ENCODE measurements at regions not wholly inside any gene's neighbourhood (a gene's known extent, or its start where the extent isn't known, plus 50 kb on each side); places are given as distances from the start of the nearest gene placed in this dataset.

DNA sequence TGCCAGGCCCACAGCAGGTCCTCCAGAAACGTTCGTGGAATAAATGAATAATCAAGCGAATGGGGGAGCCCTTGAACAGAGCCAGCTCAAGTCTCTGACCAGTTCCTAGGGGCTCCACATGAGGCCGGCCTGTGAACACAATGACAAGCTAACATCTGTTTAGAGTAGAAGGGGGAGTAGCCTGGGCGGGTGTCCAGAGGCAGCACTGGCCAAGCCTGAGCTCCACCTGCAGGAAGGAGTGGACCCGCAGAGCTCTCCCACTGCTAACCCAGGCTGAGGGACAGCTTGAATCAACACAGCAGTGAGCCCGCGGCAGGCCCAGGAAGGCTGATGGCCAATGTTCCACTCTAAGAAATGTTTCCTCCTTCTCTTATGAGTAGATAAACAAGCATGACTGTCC, 234.8 kb upstream of the RAB6C start:
- Mint-ChIP-seq H3K4me3 (ENCODE audit: unreplicated experiment) (no peak overlapping the region), H3K9me3 (ENCODE audit: unreplicated experiment) (peaks cover 7% of the 10 kb centered on the region), H3K27me3 (ENCODE audit: unreplicated experiment) (peaks cover 2% of the 10 kb centered on the region), H3K36me3 (ENCODE audit: unreplicated experiment) (peaks cover 19% of the 10 kb centered on the region), H3K4me1 (ENCODE audit: low read depth, unreplicated experiment) (peaks cover 5% of the 10 kb centered on the region), H3K27ac (ENCODE audit: unreplicated experiment) (no peak overlapping the region)
- DNase-seq: no peak
- TF ChIP-seq, protein P1, sequence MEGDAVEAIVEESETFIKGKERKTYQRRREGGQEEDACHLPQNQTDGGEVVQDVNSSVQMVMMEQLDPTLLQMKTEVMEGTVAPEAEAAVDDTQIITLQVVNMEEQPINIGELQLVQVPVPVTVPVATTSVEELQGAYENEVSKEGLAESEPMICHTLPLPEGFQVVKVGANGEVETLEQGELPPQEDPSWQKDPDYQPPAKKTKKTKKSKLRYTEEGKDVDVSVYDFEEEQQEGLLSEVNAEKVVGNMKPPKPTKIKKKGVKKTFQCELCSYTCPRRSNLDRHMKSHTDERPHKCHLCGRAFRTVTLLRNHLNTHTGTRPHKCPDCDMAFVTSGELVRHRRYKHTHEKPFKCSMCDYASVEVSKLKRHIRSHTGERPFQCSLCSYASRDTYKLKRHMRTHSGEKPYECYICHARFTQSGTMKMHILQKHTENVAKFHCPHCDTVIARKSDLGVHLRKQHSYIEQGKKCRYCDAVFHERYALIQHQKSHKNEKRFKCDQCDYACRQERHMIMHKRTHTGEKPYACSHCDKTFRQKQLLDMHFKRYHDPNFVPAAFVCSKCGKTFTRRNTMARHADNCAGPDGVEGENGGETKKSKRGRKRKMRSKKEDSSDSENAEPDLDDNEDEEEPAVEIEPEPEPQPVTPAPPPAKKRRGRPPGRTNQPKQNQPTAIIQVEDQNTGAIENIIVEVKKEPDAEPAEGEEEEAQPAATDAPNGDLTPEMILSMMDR (IDR thresholded peaks at IDR 0.05; ENCODE audit: partially characterized antibody, unreplicated experiment): no peak

GRCh38 chr2:129747500-129748125, 231.9 kb upstream of the RAB6C start:
- Mint-ChIP-seq H3K36me3 (ENCODE audit: unreplicated experiment) (peaks cover 32% of the 10 kb centered on the region), H3K4me1 (ENCODE audit: low read depth, unreplicated experiment) (no peaks in the 10 kb centered on the region), H3K27ac (ENCODE audit: unreplicated experiment) (no peak overlapping the region), H3K27me3 (ENCODE audit: unreplicated experiment) (no peaks in the 10 kb centered on the region), H3K9me3 (ENCODE audit: unreplicated experiment) (peaks cover 3% of the 10 kb centered on the region), H3K4me3 (ENCODE audit: unreplicated experiment) (no peak overlapping the region)
- TF ChIP-seq, protein P1 (IDR thresholded peaks at IDR 0.05; ENCODE audit: partially characterized antibody, unreplicated experiment): no peak
- DNase-seq: no peak

GRCh38 chr2:129748250-129748649, 231.2 kb upstream of the RAB6C start:
- Mint-ChIP-seq H3K27ac (ENCODE audit: unreplicated experiment) (no peak overlapping the region), H3K4me3 (ENCODE audit: unreplicated experiment) (no peak overlapping the region), H3K9me3 (ENCODE audit: unreplicated experiment) (peaks cover 3% of the 10 kb centered on the region), H3K27me3 (ENCODE audit: unreplicated experiment) (no peaks in the 10 kb centered on the region), H3K4me1 (ENCODE audit: low read depth, unreplicated experiment) (peaks cover 4% of the 10 kb centered on the region), H3K36me3 (ENCODE audit: unreplicated experiment) (peaks cover 32% of the 10 kb centered on the region)
- TF ChIP-seq, protein P1 (IDR thresholded peaks at IDR 0.05; ENCODE audit: partially characterized antibody, unreplicated experiment): no peak
- DNase-seq: no peak

DNA sequence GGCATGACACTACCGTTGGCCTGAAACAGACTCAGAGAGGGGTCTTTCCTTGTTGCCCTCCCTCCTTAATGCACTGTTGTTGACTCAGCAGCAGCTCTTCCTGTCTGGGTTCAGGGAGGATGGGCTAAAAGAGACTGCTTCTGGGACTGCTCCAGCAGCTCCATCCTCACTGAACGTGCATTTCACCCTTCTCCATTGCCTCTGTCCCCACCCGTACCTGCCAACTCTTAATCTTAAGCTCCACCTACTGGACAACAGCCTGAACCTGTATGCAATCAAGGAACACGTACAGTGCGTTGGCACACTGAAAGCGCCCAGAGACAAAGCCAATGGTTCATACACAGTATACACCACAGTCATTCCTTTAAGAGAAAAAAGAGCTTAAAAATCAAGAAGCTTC, 230.8 kb upstream of the RAB6C start:
- no peaks in the 10 kb centered on the region for H3K27me3 Mint-ChIP-seq (ENCODE audit: unreplicated experiment)
- no peak overlapping the region for H3K4me3 Mint-ChIP-seq (ENCODE audit: unreplicated experiment)
- H3K36me3 Mint-ChIP-seq (ENCODE audit: unreplicated experiment): peaks cover 32% of the 10 kb centered on the region
- no peak overlapping the region for H3K27ac Mint-ChIP-seq (ENCODE audit: unreplicated experiment)
- peaks cover 3% of the 10 kb centered on the region for H3K9me3 Mint-ChIP-seq (ENCODE audit: unreplicated experiment)
- TF ChIP-seq, protein P1 (IDR thresholded peaks at IDR 0.05; ENCODE audit: partially characterized antibody, unreplicated experiment): no peak
- no peak for DNase-seq
- peaks cover 4% of the 10 kb centered on the region for H3K4me1 Mint-ChIP-seq (ENCODE audit: low read depth, unreplicated experiment)

- Mint-ChIP-seq H3K9me3 (ENCODE audit: unreplicated experiment) (peaks cover 9% of the 10 kb centered on the region), H3K36me3 (ENCODE audit: unreplicated experiment) (peaks cover 25% of the 10 kb centered on the region), H3K27ac (ENCODE audit: unreplicated experiment) (no peak overlapping the region), H3K4me1 (ENCODE audit: low read depth, unreplicated experiment) (peaks cover 14% of the 10 kb centered on the region), H3K27me3 (ENCODE audit: unreplicated experiment) (peaks cover 7% of the 10 kb centered on the region), H3K4me3 (ENCODE audit: unreplicated experiment) (no peak overlapping the region)
- TF ChIP-seq, protein P1 (IDR thresholded peaks at IDR 0.05; ENCODE audit: partially characterized antibody, unreplicated experiment): no peak
- DNase-seq: no peak
Measured at GRCh38 chr2:129751409-129751808, 228.1 kb upstream of the RAB6C start.

Measured in glutamatergic neuron (in vitro differentiated cells).